ENCODE measurements at regions not wholly inside any gene's neighbourhood (a gene's known extent, or its start where the extent isn't known, plus 50 kb on each side); places are given as distances from the start of the nearest gene placed in this dataset.

DNA sequence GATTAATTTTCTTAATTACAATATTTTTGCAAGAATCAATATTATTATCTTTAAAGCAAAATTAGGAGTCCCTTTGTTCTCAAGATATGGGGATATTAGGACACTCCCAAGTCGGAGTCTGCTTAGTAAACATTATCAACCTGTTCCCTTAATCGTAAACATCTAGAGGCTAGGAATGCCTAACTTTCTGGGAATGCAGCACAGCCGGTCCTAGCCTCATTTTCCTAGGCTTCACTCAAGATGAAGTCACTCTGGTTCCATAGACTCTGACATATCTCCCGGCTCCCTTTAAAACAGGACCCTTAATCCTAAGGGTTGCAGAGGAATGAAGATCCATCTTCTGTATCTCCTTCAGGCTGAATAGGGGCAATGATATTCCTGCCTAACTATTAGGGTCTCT lies 367.6 kb downstream of the GPM6A start:
- no peak for DNase-seq (ENCODE audit: low read depth, low spot score)
- no peak overlapping the region for H3K9ac ChIP-seq (ENCODE audit: insufficient read length)
- H3K4me3 ChIP-seq: no peak overlapping the region
- no peaks in the 10 kb centered on the region for H3K9me3 ChIP-seq (ENCODE audit: low read depth, low read length)
- no peaks in the 10 kb centered on the region for H3K36me3 ChIP-seq (ENCODE audit: insufficient read depth, low read length)
- TF ChIP-seq POLR2AphosphoS5 (IDR thresholded peaks at IDR 0.05; ENCODE audit: borderline replicate concordance, low read depth, low read length) (no peak), EZH2 (IDR thresholded peaks at IDR 0.05) (no peak), FOXP2 (optimal IDR thresholded peaks at IDR 0.05; ENCODE audit: control extremely low read depth, extremely low read length, insufficient read depth) (no peak)
- no peak overlapping the region for H3K27ac ChIP-seq

DNA sequence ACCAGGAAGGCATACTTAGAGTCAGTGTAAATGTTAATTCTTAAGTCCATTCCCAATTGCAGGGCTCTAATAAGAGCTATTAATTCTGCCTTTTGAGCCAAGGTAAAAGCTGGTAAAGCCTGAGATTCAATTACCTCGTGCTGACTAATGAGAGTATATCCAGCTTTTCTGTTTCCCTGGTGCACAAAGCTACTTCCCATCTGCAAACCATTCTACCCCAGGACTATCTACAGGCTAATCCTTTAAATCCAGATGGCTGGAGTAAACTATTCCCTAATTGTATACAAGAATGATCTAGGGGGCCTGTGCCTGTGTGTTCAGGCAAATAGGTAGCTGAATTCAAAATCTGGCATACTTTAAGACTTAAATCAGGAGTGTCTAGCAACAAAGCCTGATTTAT lies 365.0 kb downstream of the GPM6A start:
- Histone ChIP-seq H3K9me3 (ENCODE audit: low read depth, low read length) (no peaks in the 10 kb centered on the region), H3K4me3 (no peak overlapping the region), H3K36me3 (ENCODE audit: insufficient read depth, low read length) (no peaks in the 10 kb centered on the region), H3K27ac (no peak overlapping the region), H3K9ac (ENCODE audit: insufficient read length) (no peak overlapping the region)
- no peak for DNase-seq (ENCODE audit: low read depth, low spot score)
- TF ChIP-seq EZH2 (IDR thresholded peaks at IDR 0.05) (no peak), POLR2AphosphoS5 (IDR thresholded peaks at IDR 0.05; ENCODE audit: borderline replicate concordance, low read depth, low read length) (no peak), FOXP2 (optimal IDR thresholded peaks at IDR 0.05; ENCODE audit: control extremely low read depth, extremely low read length, insufficient read depth) (no peak)

DNA sequence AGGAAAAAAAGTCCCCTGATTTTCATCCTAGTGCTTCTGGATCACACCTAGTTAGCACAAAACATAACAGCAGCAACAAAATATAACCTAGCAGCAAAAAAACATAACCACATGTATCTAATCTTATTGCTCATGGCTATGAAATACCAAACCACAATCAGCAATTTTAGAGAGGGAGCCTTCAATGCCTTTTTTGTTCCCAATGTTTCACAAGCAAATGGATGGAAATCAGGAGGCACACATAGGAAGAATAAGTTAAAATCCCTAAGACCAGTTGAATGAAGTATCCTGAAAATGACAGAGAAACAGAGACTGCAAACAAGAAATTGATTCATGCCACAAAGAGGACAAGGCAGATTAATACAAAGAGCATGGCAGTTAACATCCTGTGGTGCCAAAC lies 361.6 kb downstream of the GPM6A start:
- DNase-seq (ENCODE audit: low read depth, low spot score): no peak
- Histone ChIP-seq H3K9me3 (ENCODE audit: low read depth, low read length) (no peaks in the 10 kb centered on the region), H3K4me3 (no peak overlapping the region), H3K36me3 (ENCODE audit: insufficient read depth, low read length) (no peaks in the 10 kb centered on the region), H3K27ac (no peak overlapping the region), H3K9ac (ENCODE audit: insufficient read length) (no peak overlapping the region)
- TF ChIP-seq EZH2 (IDR thresholded peaks at IDR 0.05) (no peak), POLR2AphosphoS5 (IDR thresholded peaks at IDR 0.05; ENCODE audit: borderline replicate concordance, low read depth, low read length) (no peak), FOXP2 (optimal IDR thresholded peaks at IDR 0.05; ENCODE audit: control extremely low read depth, extremely low read length, insufficient read depth) (no peak)

DNA sequence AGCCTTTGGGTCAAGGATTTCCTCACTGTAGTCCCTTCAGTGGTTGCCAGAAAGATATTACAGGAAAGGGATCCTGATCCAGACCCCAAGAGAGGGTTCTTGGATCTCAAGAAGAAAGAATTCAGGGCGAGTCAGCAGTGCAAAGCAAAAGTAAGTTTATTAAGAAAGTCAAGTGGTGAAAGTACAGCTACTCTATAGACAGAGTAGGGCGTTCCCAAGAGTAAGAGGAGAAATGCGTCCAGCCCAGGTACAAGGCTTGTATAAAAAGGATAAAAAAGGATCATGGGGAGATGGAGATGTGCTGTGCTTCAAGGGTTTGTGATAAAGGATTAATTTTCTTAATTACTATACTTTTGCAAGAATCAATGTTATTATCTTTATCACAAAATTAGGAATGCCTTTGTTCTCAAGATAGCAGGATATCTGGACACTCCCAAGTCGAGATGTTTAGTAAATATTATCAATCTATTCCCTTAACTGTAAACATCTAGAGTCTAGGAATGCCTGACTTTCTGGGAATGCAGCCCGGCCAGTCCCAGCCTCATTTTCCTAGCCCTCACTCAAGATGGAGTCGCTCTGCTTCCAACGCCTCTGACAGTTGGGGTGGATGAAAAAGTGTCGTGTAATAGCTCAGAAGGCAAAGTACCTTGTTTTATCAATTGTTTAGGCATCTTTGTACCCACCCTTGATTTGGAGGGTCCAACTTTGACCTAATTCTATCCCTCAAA lies 360.7 kb downstream of the GPM6A start:
- Histone ChIP-seq H3K36me3 (ENCODE audit: insufficient read depth, low read length) (no peaks in the 10 kb centered on the region), H3K27ac (no peak overlapping the region), H3K4me3 (no peak overlapping the region), H3K9me3 (ENCODE audit: low read depth, low read length) (no peaks in the 10 kb centered on the region), H3K9ac (ENCODE audit: insufficient read length) (no peak overlapping the region)
- DNase-seq (ENCODE audit: low read depth, low spot score): no peak
- TF ChIP-seq POLR2AphosphoS5 (IDR thresholded peaks at IDR 0.05; ENCODE audit: borderline replicate concordance, low read depth, low read length) (no peak), EZH2 (IDR thresholded peaks at IDR 0.05) (no peak), FOXP2 (optimal IDR thresholded peaks at IDR 0.05; ENCODE audit: control extremely low read depth, extremely low read length, insufficient read depth) (no peak)

DNA sequence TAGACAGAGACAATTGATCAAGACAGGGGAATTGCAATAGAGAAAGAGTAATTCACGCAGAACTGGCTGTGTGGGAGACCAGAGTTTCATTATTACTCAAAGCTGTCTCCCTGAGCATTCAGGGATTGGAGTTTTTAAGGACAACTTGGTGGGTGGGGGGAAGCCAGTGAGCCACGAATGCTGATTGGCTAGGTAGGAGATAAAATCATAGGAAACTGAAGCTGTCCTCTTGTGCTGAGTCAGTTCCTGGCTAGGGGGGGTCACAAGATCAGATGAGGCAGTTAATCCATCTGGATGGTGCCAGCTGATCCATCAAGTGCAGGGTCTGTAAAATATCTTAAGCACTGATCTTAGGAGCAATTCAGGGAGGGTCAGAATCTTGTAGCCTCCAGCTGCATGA lies 358.6 kb downstream of the GPM6A start:
- no peak overlapping the region for H3K4me3 ChIP-seq
- no peak overlapping the region for H3K9ac ChIP-seq (ENCODE audit: insufficient read length)
- H3K27ac ChIP-seq: no peak overlapping the region
- no peaks in the 10 kb centered on the region for H3K36me3 ChIP-seq (ENCODE audit: insufficient read depth, low read length)
- no peak for DNase-seq (ENCODE audit: low read depth, low spot score)
- TF ChIP-seq FOXP2 (optimal IDR thresholded peaks at IDR 0.05; ENCODE audit: control extremely low read depth, extremely low read length, insufficient read depth) (no peak), EZH2 (IDR thresholded peaks at IDR 0.05) (no peak), POLR2AphosphoS5 (IDR thresholded peaks at IDR 0.05; ENCODE audit: borderline replicate concordance, low read depth, low read length) (no peak)
- no peaks in the 10 kb centered on the region for H3K9me3 ChIP-seq (ENCODE audit: low read depth, low read length)

DNA sequence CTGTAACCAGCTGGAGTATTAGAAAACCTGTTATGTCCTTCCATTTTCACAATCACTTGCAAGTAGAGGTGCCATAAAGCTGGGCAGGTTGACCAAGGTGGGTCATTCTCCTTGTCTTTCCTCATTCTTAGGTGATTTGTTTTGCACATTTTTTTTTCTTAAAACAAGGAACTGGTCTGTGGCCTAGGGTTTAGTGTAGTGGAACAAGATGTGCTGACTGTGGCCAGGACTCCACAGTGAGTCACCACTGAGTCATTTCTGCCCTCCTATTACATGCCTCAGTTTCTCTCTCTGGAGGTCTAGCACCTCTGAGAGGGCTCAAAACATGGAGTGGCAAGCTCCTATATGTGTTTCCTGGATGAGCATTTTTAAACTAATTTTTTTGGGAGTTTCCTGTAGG lies 355.9 kb downstream of the GPM6A start:
- DNase-seq (ENCODE audit: low read depth, low spot score): no peak

DNA sequence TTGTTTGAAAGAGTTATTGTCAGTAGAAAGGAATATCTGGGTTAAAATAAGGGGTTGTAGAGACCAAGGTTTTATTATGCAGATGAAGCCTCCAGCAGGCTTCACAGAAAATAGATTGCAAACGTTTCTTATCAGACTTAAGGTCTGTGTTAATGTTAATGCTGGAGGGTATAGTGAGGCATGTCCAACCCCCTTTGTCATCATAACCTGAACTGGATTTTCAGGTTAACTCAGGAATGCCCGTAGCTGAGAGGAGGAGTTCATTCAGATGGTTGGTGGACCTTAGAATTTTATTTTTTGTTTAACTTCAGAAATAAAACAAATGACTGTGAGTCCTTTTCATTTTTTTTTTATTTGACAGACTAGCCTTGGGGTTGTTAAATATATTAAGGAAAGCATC lies 354.1 kb downstream of the GPM6A start:
- no peak for DNase-seq (ENCODE audit: low read depth, low spot score)
- Histone ChIP-seq H3K4me3 (no peak overlapping the region), H3K36me3 (ENCODE audit: insufficient read depth, low read length) (no peaks in the 10 kb centered on the region), H3K27ac (no peak overlapping the region), H3K9me3 (ENCODE audit: low read depth, low read length) (no peaks in the 10 kb centered on the region), H3K9ac (ENCODE audit: insufficient read length) (no peak overlapping the region)
- TF ChIP-seq FOXP2 (optimal IDR thresholded peaks at IDR 0.05; ENCODE audit: control extremely low read depth, extremely low read length, insufficient read depth) (no peak), POLR2AphosphoS5 (IDR thresholded peaks at IDR 0.05; ENCODE audit: borderline replicate concordance, low read depth, low read length) (no peak), EZH2 (IDR thresholded peaks at IDR 0.05) (no peak)

More for the DNA sequence above, 355.9 kb downstream of the GPM6A start:
- Histone ChIP-seq H3K4me3 (no peak overlapping the region), H3K27ac (no peak overlapping the region), H3K36me3 (ENCODE audit: insufficient read depth, low read length) (no peaks in the 10 kb centered on the region), H3K9me3 (ENCODE audit: low read depth, low read length) (no peaks in the 10 kb centered on the region), H3K9ac (ENCODE audit: insufficient read length) (no peak overlapping the region)
- TF ChIP-seq POLR2AphosphoS5 (IDR thresholded peaks at IDR 0.05; ENCODE audit: borderline replicate concordance, low read depth, low read length) (no peak), FOXP2 (optimal IDR thresholded peaks at IDR 0.05; ENCODE audit: control extremely low read depth, extremely low read length, insufficient read depth) (no peak), EZH2 (IDR thresholded peaks at IDR 0.05) (no peak)

DNA sequence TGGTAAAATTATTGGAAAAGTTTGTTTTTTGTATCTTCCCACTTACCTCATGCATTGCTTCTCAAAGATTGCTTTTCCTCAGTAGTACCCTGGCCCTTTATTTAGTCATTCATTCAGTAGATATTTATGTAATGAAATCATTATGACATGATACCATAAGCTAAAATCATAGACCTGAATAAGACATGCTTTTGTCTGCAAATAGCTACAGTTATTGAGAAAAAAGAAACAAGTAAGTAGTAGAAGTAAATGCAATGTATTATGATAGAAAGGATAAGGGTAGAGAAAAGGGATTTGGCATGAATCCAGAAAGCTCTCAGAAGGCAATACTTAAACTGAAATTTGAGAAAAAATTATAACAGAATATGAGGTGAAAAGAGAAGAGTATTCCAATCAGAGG lies 352.5 kb downstream of the GPM6A start:
- Histone ChIP-seq H3K4me3 (no peak overlapping the region), H3K9ac (ENCODE audit: insufficient read length) (no peak overlapping the region), H3K9me3 (ENCODE audit: low read depth, low read length) (no peaks in the 10 kb centered on the region), H3K27ac (no peak overlapping the region), H3K36me3 (ENCODE audit: insufficient read depth, low read length) (no peaks in the 10 kb centered on the region)
- TF ChIP-seq POLR2AphosphoS5 (IDR thresholded peaks at IDR 0.05; ENCODE audit: borderline replicate concordance, low read depth, low read length) (no peak), FOXP2 (optimal IDR thresholded peaks at IDR 0.05; ENCODE audit: control extremely low read depth, extremely low read length, insufficient read depth) (no peak), EZH2 (IDR thresholded peaks at IDR 0.05) (no peak)
- no peak for DNase-seq (ENCODE audit: low read depth, low spot score)

DNA sequence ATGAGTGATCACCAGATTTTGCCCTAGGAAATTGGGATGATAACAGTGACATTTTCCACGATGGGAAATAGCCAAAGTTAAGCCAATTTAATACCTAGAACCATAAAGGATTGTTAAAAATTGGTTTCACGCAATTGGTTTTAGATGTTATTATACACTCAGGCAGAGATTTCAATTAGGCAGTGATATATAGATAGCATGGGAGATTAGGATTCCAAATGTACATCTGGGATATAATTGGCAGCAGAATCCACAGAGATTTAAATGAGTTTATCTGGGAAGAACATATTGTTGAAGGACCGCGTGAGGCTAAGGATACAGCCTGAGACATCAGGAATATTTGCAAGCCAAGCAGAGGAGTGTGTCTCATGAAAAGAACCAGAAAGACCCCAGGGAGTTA lies 351.6 kb downstream of the GPM6A start:
- Histone ChIP-seq H3K9ac (ENCODE audit: insufficient read length) (no peak overlapping the region), H3K9me3 (ENCODE audit: low read depth, low read length) (no peaks in the 10 kb centered on the region), H3K27ac (no peak overlapping the region), H3K4me3 (no peak overlapping the region), H3K36me3 (ENCODE audit: insufficient read depth, low read length) (no peaks in the 10 kb centered on the region)
- TF ChIP-seq FOXP2 (optimal IDR thresholded peaks at IDR 0.05; ENCODE audit: control extremely low read depth, extremely low read length, insufficient read depth): no peak
- TF ChIP-seq POLR2AphosphoS5 (IDR thresholded peaks at IDR 0.05; ENCODE audit: borderline replicate concordance, low read depth, low read length): no peak
- TF ChIP-seq EZH2 (IDR thresholded peaks at IDR 0.05): no peak
- DNase-seq (ENCODE audit: low read depth, low spot score): no peak

All from SK-N-MC (cell line).